Fibroblast of pulmonary artery (primary cell): ENCODE measurements at regions not wholly inside any gene's neighbourhood (a gene's known extent, or its start where the extent isn't known, plus 50 kb on each side); places are given as distances from the start of the nearest gene placed in this dataset.

ENCODE experiments used
- DNase-seq: peaks from one replicate; pipeline ENCODE4 v3.0.0-alpha.2; 2010; ENCODE audit warnings: low read depth
- H3K4me3 ChIP-seq: replicated peaks from 2 replicates; pipeline ENCODE4 v1.5.1; 2011; ENCODE audit warnings: low read depth, mild to moderate bottlenecking, control low read depth, low read length, moderate library complexity
- CTCF ChIP-seq: IDR thresholded peaks from 2 replicates; pipeline ENCODE4 v1.5.1; 2011; ENCODE audit warnings: mild to moderate bottlenecking, control low read depth, low read length, inconsistent platforms; ENCODE audit errors: missing control alignments

- no peak for TF ChIP-seq CTCF
- no peak for DNase-seq
- H3K4me3 ChIP-seq = no peak overlapping the region
Observed at GRCh38 chr11:114775875-114776621, 97.7 kb downstream of the NXPE2 start.

- no peak overlapping the region for H3K4me3 ChIP-seq
- DNase-seq = no peak
Observed at GRCh38 chr11:114776956-114777355, 98.6 kb downstream of the NXPE2 start.

DNA sequence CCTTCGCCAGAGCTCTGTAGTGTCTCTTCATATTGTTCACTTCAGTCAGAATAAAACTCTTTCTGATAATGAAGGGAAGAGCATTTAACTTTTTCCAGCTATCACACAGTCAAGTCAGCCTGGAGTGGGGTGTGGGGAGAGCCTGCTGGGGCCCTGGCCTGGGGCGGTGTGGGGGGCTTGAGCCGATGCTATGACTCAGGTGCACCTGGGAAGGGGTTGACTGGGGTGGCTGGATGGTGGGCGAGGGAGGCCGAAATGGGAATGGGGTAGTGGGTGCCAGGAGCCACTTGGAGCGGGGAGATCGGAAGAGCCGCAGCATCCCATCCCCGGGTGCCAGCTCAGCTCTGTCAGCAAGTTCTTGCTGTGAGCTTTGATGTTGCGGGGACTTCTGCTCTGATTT lies 100.9 kb downstream of the NXPE2 start:
- DNase-seq = no peak
- no peak overlapping the region for H3K4me3 ChIP-seq
- no peak for TF ChIP-seq CTCF

More at GRCh38 chr11:114776956-114777355, 98.6 kb downstream of the NXPE2 start:
- TF ChIP-seq CTCF = no peak

- no peak overlapping the region for H3K4me3 ChIP-seq
- no peak for DNase-seq
- TF ChIP-seq CTCF = no peak
Observed at GRCh38 chr11:114782650-114783310, 104.5 kb downstream of the NXPE2 start.

DNA sequence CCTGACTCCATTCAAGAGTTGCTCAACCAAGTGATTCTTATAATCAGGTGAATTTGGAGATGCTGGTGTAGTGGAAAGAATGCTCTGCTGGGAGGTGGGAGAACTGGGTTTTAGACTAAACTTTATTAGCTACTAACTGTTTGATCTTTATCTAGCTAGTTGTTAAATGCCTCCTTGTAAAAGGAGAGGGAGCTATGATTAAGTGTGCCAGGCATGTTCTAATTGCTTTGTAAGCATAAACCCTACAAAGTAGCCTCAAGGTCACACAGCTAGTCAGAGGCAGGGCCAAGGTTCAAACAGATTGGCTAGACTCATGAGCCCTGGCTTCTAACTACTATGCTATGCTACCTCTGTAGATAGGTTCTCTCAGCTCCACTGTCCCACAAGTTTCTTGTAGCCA lies 105.5 kb downstream of the NXPE2 start:
- no peak for TF ChIP-seq CTCF
- no peak for DNase-seq
- no peak overlapping the region for H3K4me3 ChIP-seq

- no peak for TF ChIP-seq CTCF
- no peak for DNase-seq
- no peak overlapping the region for H3K4me3 ChIP-seq
Observed at GRCh38 chr11:114784216-114784615, 105.9 kb downstream of the NXPE2 start.
